ENCODE measurements at regions not wholly inside any gene's neighbourhood (a gene's known extent, or its start where the extent isn't known, plus 50 kb on each side); places are given as distances from the start of the nearest gene placed in this dataset.

- TF ChIP-seq, protein P1, sequence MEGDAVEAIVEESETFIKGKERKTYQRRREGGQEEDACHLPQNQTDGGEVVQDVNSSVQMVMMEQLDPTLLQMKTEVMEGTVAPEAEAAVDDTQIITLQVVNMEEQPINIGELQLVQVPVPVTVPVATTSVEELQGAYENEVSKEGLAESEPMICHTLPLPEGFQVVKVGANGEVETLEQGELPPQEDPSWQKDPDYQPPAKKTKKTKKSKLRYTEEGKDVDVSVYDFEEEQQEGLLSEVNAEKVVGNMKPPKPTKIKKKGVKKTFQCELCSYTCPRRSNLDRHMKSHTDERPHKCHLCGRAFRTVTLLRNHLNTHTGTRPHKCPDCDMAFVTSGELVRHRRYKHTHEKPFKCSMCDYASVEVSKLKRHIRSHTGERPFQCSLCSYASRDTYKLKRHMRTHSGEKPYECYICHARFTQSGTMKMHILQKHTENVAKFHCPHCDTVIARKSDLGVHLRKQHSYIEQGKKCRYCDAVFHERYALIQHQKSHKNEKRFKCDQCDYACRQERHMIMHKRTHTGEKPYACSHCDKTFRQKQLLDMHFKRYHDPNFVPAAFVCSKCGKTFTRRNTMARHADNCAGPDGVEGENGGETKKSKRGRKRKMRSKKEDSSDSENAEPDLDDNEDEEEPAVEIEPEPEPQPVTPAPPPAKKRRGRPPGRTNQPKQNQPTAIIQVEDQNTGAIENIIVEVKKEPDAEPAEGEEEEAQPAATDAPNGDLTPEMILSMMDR (IDR thresholded peaks at IDR 0.05; ENCODE audit: low read depth, low read length, poor library complexity, severe bottlenecking): no peak
- TF ChIP-seq EZH2phosphoT487 (IDR thresholded peaks at IDR 0.05; ENCODE audit: borderline replicate concordance, low read length): no peak
Measured at GRCh38 chr3:152677491-152677890, 157.4 kb upstream of the P2RY1 start.
